Gastroesophageal sphincter (tissue), 4 donors: ENCODE measurements at regions not wholly inside any gene's neighbourhood (a gene's known extent, or its start where the extent isn't known, plus 50 kb on each side); places are given as distances from the start of the nearest gene placed in this dataset.

Experiments used
- ATAC-seq: fragments of 150-250 bp; one replicate; pipeline ENCODE4 v1.9.1; 2016; ENCODE audit warnings: mild to moderate bottlenecking, moderate library complexity
- H3K27ac ChIP-seq, 4 donors: fragments of 200-600 bp; sonication (generic) in 3 of 4; 1 replicate in 3 of 4; 2 replicates in 1 of 4; pipeline ENCODE4 v1.5.1; 2016 to 2019
- H3K27me3 ChIP-seq: fragments of 200-600 bp; sonication (generic); one replicate; pipeline ENCODE4 v1.5.1; 2019
- H3K36me3 ChIP-seq, 2 donors: fragments of 200-600 bp; sonication (generic); one replicate each; pipeline ENCODE4 v1.5.1; 2019; ENCODE audit warnings: control low read depth in 1 of 2
- H3K4me1 ChIP-seq, 3 donors: fragments of 200-600 bp; sonication (generic); 1 replicate in 2 of 3; 2 replicates in 1 of 3; pipeline ENCODE4 v1.5.1; 2016 to 2019; ENCODE audit warnings: control low read depth in 2 of 3
- H3K4me3 ChIP-seq, 2 donors: fragments of 200-600 bp; sonication (generic); one replicate each; pipeline ENCODE4 v1.5.1; 2019; ENCODE audit warnings: mild to moderate bottlenecking in 1 of 2, moderate library complexity in 1 of 2
- H3K9me3 ChIP-seq, 3 donors: fragments of 200-600 bp; sonication (generic); one replicate each; pipeline ENCODE4 v1.5.1; 2017 to 2019; ENCODE audit warnings: control low read depth in 2 of 3
- EP300 ChIP-seq: sonication (generic); formaldehyde crosslinking; IDR thresholded peaks from one replicate; pipeline ENCODE4 v1.6.1; 2017; ENCODE audit warnings: antibody characterized with exemption, mild to moderate bottlenecking
- POLR2A ChIP-seq, 2 donors: fragments of 450-650 bp; IDR thresholded peaks; one replicate each; pipeline ENCODE4 v1.6.1; 2017; ENCODE audit warnings: antibody characterized with exemption in 2 of 2, mild to moderate bottlenecking in 2 of 2, moderate library complexity in 1 of 2
- POLR2AphosphoS5 ChIP-seq: sonication (generic); formaldehyde crosslinking; IDR thresholded peaks from one replicate; pipeline ENCODE4 v1.6.1; 2017; ENCODE audit warnings: antibody characterized with exemption
- WGBS, 2 donors: methylation state at CpG; one replicate each; pipeline ENCODE4 v1.1.5; 2018; ENCODE audit warnings: low coverage in 1 of 2; 5-methylcytosine and 5-hydroxymethylcytosine counted together
- TF ChIP-seq, protein P1 (sequence below), 4 experiments: fragments of 200-600 bp in 2 of 4; fragments of 450-650 bp in 2 of 4; sonication (generic) in 1 of 4; IDR thresholded peaks; one replicate each; pipeline ENCODE4 v1.5.1; 2017 to 2019; ENCODE audit warnings: antibody characterized with exemption in 4 of 4, mild to moderate bottlenecking in 2 of 4, moderate library complexity in 2 of 4

DNA sequence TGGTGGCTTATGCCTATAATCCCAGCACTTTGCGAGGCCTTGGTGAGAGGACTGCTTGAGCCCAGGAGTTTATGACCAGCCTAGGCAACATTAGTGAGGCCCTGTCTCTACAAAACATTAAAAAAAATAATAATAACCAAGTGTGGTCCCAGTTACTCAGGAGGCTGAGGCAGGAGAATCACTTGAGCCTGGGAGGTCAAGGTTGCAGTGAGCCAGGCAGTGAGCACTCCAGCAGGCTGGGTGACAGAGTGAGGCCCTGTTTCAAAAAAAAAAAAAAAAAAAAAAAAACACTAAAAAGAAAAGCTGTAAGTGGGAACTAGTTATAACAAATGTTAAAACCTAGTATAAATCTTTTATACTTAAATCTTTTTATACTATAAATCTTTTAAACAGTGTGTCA lies 146.2 kb upstream of the ITGA4 start:
- no peak overlapping the region for H3K27ac ChIP-seq
- no peak for TF ChIP-seq POLR2A (IDR thresholded peaks at IDR 0.05)
- TF ChIP-seq EP300: no peak
- TF ChIP-seq, protein P1, sequence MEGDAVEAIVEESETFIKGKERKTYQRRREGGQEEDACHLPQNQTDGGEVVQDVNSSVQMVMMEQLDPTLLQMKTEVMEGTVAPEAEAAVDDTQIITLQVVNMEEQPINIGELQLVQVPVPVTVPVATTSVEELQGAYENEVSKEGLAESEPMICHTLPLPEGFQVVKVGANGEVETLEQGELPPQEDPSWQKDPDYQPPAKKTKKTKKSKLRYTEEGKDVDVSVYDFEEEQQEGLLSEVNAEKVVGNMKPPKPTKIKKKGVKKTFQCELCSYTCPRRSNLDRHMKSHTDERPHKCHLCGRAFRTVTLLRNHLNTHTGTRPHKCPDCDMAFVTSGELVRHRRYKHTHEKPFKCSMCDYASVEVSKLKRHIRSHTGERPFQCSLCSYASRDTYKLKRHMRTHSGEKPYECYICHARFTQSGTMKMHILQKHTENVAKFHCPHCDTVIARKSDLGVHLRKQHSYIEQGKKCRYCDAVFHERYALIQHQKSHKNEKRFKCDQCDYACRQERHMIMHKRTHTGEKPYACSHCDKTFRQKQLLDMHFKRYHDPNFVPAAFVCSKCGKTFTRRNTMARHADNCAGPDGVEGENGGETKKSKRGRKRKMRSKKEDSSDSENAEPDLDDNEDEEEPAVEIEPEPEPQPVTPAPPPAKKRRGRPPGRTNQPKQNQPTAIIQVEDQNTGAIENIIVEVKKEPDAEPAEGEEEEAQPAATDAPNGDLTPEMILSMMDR (IDR thresholded peaks at IDR 0.05): no peak
- TF ChIP-seq POLR2AphosphoS5: no peak
- no peaks in the 10 kb centered on the region for H3K9me3 ChIP-seq
- H3K36me3 ChIP-seq: no peaks in the 10 kb centered on the region
- no peak overlapping the region for H3K4me3 ChIP-seq
- 91 to 100% methylated on average over 1 of the region's 1 CpG for WGBS, 2 donors
- peaks cover 0 to 12% (median 0%) of the 10 kb centered on the region in 3 donors for H3K4me1 ChIP-seq
- no peak for ATAC-seq
- H3K27me3 ChIP-seq: no peaks in the 10 kb centered on the region

GRCh38 chr2:181311837-181312236 lies 145.3 kb upstream of the ITGA4 start:
- WGBS, 2 donors: 78 to 82% methylated on average over 4 of the region's 4 CpGs
- Histone ChIP-seq H3K27ac (no peak overlapping the region), H3K4me1 (peaks cover 0 to 4% (median 0%) of the 10 kb centered on the region in 3 donors), H3K4me3 (no peak overlapping the region), H3K27me3 (no peaks in the 10 kb centered on the region), H3K9me3 (no peaks in the 10 kb centered on the region), H3K36me3 (no peaks in the 10 kb centered on the region)
- TF ChIP-seq, protein P1 (IDR thresholded peaks at IDR 0.05): no peak
- TF ChIP-seq EP300 (no peak), POLR2A (IDR thresholded peaks at IDR 0.05) (no peak), POLR2AphosphoS5 (no peak)
- ATAC-seq: no peak

GRCh38 chr2:181312515-181312927 lies 144.7 kb upstream of the ITGA4 start:
- Histone ChIP-seq H3K27me3 (no peaks in the 10 kb centered on the region), H3K4me3 (no peak overlapping the region), H3K4me1 (no peaks in the 10 kb centered on the region), H3K27ac (no peak overlapping the region), H3K36me3 (no peaks in the 10 kb centered on the region), H3K9me3 (no peaks in the 10 kb centered on the region)
- 79 to 81% methylated on average over 3 to 7 of the region's 7 CpGs for WGBS, 2 donors
- no peak for TF ChIP-seq POLR2A (IDR thresholded peaks at IDR 0.05)
- no peak for TF ChIP-seq EP300
- TF ChIP-seq POLR2AphosphoS5: no peak
- TF ChIP-seq, protein P1 (IDR thresholded peaks at IDR 0.05): no peak
- ATAC-seq: no peak

- H3K27me3 ChIP-seq: no peaks in the 10 kb centered on the region
- no peak for ATAC-seq
- no peaks in the 10 kb centered on the region for H3K36me3 ChIP-seq
- no peak overlapping the region for H3K27ac ChIP-seq
- no peaks in the 10 kb centered on the region for H3K4me1 ChIP-seq
- TF ChIP-seq POLR2AphosphoS5 (no peak), POLR2A (IDR thresholded peaks at IDR 0.05) (no peak), EP300 (no peak)
- TF ChIP-seq, protein P1 (IDR thresholded peaks at IDR 0.05): no peak
- no peak overlapping the region for H3K4me3 ChIP-seq
- no peaks in the 10 kb centered on the region for H3K9me3 ChIP-seq
- WGBS, 2 donors: 84 to 90% methylated on average over 1 of the region's 1 CpG
Observed at GRCh38 chr2:181313845-181314244, 143.3 kb upstream of the ITGA4 start.

- TF ChIP-seq POLR2A (IDR thresholded peaks at IDR 0.05): no peak
- no peak for TF ChIP-seq EP300
- TF ChIP-seq, protein P1 (IDR thresholded peaks at IDR 0.05): no peak
- no peak for TF ChIP-seq POLR2AphosphoS5
- Histone ChIP-seq H3K4me1 (no peaks in the 10 kb centered on the region), H3K27ac (no peak overlapping the region), H3K4me3 (no peak overlapping the region), H3K36me3 (no peaks in the 10 kb centered on the region), H3K9me3 (no peaks in the 10 kb centered on the region), H3K27me3 (no peaks in the 10 kb centered on the region)
- no peak for ATAC-seq
Observed at GRCh38 chr2:181314551-181314950, 142.6 kb upstream of the ITGA4 start.
